ENCODE measurements at regions not wholly inside any gene's neighbourhood (a gene's known extent, or its start where the extent isn't known, plus 50 kb on each side); places are given as distances from the start of the nearest gene placed in this dataset.

GRCh38 chr4:11511321-11511720 is 82.6 kb upstream of the HS3ST1 start:
- TF ChIP-seq CTCF (IDR thresholded peaks at IDR 0.05) (no peak), POLR2A (IDR thresholded peaks at IDR 0.05) (no peak)
